HEK293 (cell line): ENCODE measurements at regions not wholly inside any gene's neighbourhood (a gene's known extent, or its start where the extent isn't known, plus 50 kb on each side); places are given as distances from the start of the nearest gene placed in this dataset.

Experiments
- YY1 ChIP-seq: fragments of 450-650 bp; formaldehyde crosslinking; IDR thresholded peaks from 2 replicates; pipeline ENCODE4 v1.5.1; 2018; ENCODE audit warnings: missing biosample characterization, missing genetic modification characterization
- ZBTB21 ChIP-seq: fragments of 450-650 bp; formaldehyde crosslinking; IDR thresholded peaks from 2 replicates; pipeline ENCODE4 v1.5.1; 2017; ENCODE audit warnings: missing biosample characterization, missing genetic modification characterization
- ZNF155 ChIP-seq: fragments of 450-650 bp; formaldehyde crosslinking; IDR thresholded peaks from 2 replicates; pipeline ENCODE4 v1.5.1; 2016; ENCODE audit warnings: missing biosample characterization, missing genetic modification characterization
- ZNF175 ChIP-seq: fragments of 450-650 bp; formaldehyde crosslinking; IDR thresholded peaks from 2 replicates; pipeline ENCODE4 v1.5.1; 2016; ENCODE audit warnings: missing biosample characterization, missing genetic modification characterization
- ZNF624 ChIP-seq: fragments of 450-650 bp; formaldehyde crosslinking; IDR thresholded peaks from 2 replicates; pipeline ENCODE4 v1.5.1; 2017; ENCODE audit warnings: missing biosample characterization, missing genetic modification characterization
- ZNF76 ChIP-seq: fragments of 450-650 bp; formaldehyde crosslinking; IDR thresholded peaks from 2 replicates; pipeline ENCODE4; 2016; ENCODE audit warnings: low read depth, missing biosample characterization, missing genetic modification characterization, borderline replicate concordance
- TF ChIP-seq, protein P1 (sequence below): fragments of 450-650 bp; formaldehyde crosslinking; IDR thresholded peaks from 2 replicates; pipeline ENCODE4 v1.5.1; 2016; ENCODE audit warnings: missing biosample characterization, missing genetic modification characterization
- TF ChIP-seq, protein P2 (sequence below): fragments of 450-650 bp; formaldehyde crosslinking; IDR thresholded peaks from 2 replicates; pipeline ENCODE4 v1.5.1; 2017; ENCODE audit warnings: missing biosample characterization, missing genetic modification characterization

DNA sequence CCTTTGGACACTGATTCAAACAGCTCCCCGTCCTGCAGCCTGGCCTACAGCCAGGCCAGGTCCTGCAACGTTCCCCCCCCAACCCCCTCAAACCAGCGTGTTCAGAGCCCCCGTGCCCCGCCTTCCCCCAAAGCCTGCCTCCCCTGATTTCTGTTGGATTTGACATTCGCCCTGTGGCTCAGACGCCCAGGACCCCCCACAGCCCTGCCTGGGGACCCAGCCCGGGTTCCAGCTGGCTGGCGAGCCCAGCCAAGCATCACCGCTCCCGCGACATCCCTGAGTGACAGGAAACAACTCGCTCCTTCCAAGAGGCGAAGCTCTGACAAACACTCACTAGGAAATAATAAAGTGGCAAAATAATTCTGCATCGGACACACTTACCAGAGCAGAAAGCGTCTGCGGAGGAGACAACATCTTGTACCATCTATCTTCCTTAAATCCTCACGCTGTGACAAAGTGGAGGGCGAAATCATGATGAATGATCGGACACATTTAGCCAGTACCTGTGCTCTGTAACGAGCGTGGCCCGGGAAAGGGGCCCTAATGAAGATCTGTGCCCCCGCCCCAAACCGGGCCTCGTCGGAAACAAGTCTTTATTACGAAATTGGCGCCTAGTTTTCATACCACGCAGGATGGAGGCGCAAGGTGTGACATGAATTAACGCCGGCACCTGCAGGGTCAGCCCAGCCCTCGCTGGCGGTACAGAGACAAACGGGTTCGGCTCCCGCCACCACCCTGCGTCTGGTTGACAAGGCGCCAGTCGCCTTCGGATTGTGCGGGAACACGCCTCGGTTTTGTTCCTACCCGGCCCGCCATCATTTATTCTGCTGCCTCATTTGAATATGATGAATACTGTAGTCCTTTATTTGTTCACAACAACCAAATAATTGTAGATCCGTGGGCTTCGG is 91.0 kb upstream of the MVB12B start:
- TF ChIP-seq ZNF76 (tag by site-specific recombination) = no peak
- TF ChIP-seq ZNF175 (tag by site-specific recombination) = no peak
- TF ChIP-seq YY1 (tag by site-specific recombination) = no peak
- TF ChIP-seq, protein P1, sequence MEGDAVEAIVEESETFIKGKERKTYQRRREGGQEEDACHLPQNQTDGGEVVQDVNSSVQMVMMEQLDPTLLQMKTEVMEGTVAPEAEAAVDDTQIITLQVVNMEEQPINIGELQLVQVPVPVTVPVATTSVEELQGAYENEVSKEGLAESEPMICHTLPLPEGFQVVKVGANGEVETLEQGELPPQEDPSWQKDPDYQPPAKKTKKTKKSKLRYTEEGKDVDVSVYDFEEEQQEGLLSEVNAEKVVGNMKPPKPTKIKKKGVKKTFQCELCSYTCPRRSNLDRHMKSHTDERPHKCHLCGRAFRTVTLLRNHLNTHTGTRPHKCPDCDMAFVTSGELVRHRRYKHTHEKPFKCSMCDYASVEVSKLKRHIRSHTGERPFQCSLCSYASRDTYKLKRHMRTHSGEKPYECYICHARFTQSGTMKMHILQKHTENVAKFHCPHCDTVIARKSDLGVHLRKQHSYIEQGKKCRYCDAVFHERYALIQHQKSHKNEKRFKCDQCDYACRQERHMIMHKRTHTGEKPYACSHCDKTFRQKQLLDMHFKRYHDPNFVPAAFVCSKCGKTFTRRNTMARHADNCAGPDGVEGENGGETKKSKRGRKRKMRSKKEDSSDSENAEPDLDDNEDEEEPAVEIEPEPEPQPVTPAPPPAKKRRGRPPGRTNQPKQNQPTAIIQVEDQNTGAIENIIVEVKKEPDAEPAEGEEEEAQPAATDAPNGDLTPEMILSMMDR (tag by site-specific recombination) = no peak
- no peak for TF ChIP-seq ZNF155 (tag by site-specific recombination)
- TF ChIP-seq, protein P2, sequence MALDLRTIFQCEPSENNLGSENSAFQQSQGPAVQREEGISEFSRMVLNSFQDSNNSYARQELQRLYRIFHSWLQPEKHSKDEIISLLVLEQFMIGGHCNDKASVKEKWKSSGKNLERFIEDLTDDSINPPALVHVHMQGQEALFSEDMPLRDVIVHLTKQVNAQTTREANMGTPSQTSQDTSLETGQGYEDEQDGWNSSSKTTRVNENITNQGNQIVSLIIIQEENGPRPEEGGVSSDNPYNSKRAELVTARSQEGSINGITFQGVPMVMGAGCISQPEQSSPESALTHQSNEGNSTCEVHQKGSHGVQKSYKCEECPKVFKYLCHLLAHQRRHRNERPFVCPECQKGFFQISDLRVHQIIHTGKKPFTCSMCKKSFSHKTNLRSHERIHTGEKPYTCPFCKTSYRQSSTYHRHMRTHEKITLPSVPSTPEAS = no peak
- no peak for TF ChIP-seq ZBTB21
- TF ChIP-seq ZNF624 (tag by site-specific recombination) = no peak
